Ovary (tissue), 7 donors: ENCODE measurements at regions not wholly inside any gene's neighbourhood (a gene's known extent, or its start where the extent isn't known, plus 50 kb on each side); places are given as distances from the start of the nearest gene placed in this dataset.

Experiments
- DNase-seq, 5 donors: peaks; one replicate each; pipeline ENCODE4 v3.0.0-alpha.2; 2019 to 2020
- H3K27ac ChIP-seq, 2 donors: fragments of 200-600 bp; one replicate each; pipeline versions ENCODE4 v1.5.1 to v1.8.0; 2019 to 2022
- H3K27me3 ChIP-seq: fragments of 200-600 bp; one replicate; pipeline ENCODE4 v1.8.0; 2022
- H3K36me3 ChIP-seq: fragments of 200-600 bp; sonication (generic); one replicate; pipeline ENCODE4 v1.5.1; 2019
- H3K4me1 ChIP-seq: one replicate; pipeline ENCODE4 v1.8.1; 2013; ENCODE audit warnings: mild to moderate bottlenecking, moderate library complexity; ENCODE audit not compliant: insufficient read depth
- H3K4me3 ChIP-seq: fragments of 200-600 bp; sonication (generic); one replicate; pipeline ENCODE4 v1.5.1; 2017
- H3K9me3 ChIP-seq, 2 donors: fragments of 200-600 bp in 1 of 2; sonication (generic) in 1 of 2; one replicate each; pipeline versions ENCODE4 v1.5.1 to v1.8.1; 2013 to 2019; ENCODE audit warnings: mild to moderate bottlenecking in 1 of 2, moderate library complexity in 1 of 2
- EP300 ChIP-seq: sonication (generic); formaldehyde crosslinking; IDR thresholded peaks from one replicate; pipeline ENCODE4 v1.6.1; 2017; ENCODE audit warnings: antibody characterized with exemption
- POLR2A ChIP-seq: fragments of 450-650 bp; IDR thresholded peaks from one replicate; pipeline ENCODE4 v1.6.1; 2017; ENCODE audit warnings: antibody characterized with exemption, mild to moderate bottlenecking, moderate library complexity
- WGBS, 3 donors: extraction: QIAGEN DNeasy Blood & Tissue Kit in 1 of 3; methylation state at CpG; one replicate each; pipeline versions ENCODE4 v1.1.5 to v1.1.7; 2013 to 2017; 5-methylcytosine and 5-hydroxymethylcytosine counted together
- intact Hi-C, 4 donors: fragments of 100-400 bp; cut with DNase I; formaldehyde crosslinking; loops; one replicate each; pipeline versions ENCODE4 v1.11.0 to v1.15.1; 2022 to 2023
- TF ChIP-seq, protein P1 (sequence below), 3 donors: fragments of 450-650 bp in 2 of 3; fragments of 200-600 bp in 1 of 3; IDR thresholded peaks; one replicate each; pipeline versions ENCODE4 v1.5.1 to v1.8.0; 2016 to 2022; ENCODE audit warnings: antibody characterized with exemption in 3 of 3, mild to moderate bottlenecking in 1 of 3
- donor health status: DM: no; HTN: no; CAD: no; lungs with moderate emphysema.
- donor health status: DM: no; HTN: no; CAD: no.
- donor health status: Bipolar disorder and iron deficiency.
- donor health status: DM: no; HTN: no; CAD: no.
- donor health status: DM: yes; HTN: yes; CAD: no.

DNA sequence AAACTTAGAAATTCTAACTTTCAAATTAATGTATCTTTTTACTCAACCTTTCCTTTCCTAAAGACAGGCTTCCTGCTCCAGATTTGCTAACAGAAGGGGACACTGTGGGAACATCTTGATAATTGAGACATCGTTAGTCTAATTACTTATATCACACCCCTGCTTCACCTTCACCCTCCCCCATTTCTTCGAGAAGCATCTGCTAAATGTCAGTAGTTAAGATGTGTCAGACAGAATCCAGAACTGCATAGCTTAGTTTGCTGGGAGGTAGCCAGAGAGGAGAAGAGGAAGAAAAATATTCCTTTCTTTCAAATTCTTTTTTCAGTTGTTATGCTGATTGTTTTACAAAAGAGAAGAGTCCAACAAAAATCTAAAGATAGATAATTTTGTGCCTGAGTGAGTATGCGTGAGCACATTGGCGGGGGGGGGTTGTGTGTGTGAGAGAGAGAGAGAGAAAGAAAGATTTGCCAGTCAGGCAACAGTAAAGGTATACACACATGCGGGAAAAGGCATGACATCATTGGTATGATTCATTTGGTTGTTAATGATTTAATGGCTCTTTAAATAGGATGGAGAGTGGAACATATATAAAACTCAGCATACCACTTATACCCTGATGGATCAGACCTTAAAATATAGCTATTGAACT lies 192.4 kb downstream of the PTN start:
- H3K9me3 ChIP-seq, result no peaks in the 10 kb centered on the region
- intact Hi-C loops, result no loop called here
- no peaks in the 10 kb centered on the region for H3K36me3 ChIP-seq
- no peak for DNase-seq
- H3K4me1 ChIP-seq, result no peaks in the 10 kb centered on the region
- peaks cover 3% of the 10 kb centered on the region for H3K27me3 ChIP-seq
- H3K4me3 ChIP-seq, result no peak overlapping the region
- no peak for TF ChIP-seq POLR2A
- TF ChIP-seq, protein P1, sequence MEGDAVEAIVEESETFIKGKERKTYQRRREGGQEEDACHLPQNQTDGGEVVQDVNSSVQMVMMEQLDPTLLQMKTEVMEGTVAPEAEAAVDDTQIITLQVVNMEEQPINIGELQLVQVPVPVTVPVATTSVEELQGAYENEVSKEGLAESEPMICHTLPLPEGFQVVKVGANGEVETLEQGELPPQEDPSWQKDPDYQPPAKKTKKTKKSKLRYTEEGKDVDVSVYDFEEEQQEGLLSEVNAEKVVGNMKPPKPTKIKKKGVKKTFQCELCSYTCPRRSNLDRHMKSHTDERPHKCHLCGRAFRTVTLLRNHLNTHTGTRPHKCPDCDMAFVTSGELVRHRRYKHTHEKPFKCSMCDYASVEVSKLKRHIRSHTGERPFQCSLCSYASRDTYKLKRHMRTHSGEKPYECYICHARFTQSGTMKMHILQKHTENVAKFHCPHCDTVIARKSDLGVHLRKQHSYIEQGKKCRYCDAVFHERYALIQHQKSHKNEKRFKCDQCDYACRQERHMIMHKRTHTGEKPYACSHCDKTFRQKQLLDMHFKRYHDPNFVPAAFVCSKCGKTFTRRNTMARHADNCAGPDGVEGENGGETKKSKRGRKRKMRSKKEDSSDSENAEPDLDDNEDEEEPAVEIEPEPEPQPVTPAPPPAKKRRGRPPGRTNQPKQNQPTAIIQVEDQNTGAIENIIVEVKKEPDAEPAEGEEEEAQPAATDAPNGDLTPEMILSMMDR (IDR thresholded peaks at IDR 0.05), result no peak
- no peak for TF ChIP-seq EP300
- WGBS, 3 donors, result 13 to 21% (median 14%) methylated on average over 5 of the region's 5 CpGs
- no peak overlapping the region for H3K27ac ChIP-seq

DNA sequence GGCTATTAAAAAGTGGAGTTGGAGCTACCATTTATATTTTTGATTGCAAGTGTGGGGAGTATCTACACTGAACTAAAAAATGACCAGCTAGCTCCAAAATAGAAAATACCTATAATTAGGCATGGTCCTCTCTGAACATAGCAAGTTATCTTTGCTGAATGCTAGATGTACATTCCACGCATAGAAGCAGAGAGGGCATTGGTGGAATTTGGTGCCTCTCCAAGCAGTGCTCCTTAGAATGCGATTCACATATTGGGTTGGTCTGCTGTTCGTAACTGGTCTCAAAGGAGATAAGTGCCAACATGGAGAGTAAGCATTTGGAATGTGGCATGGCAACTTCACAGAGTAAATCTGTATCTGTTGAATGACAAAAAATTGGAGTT lies 196.2 kb downstream of the PTN start:
- no peak for DNase-seq
- no peaks in the 10 kb centered on the region for H3K36me3 ChIP-seq
- H3K9me3 ChIP-seq, result no peaks in the 10 kb centered on the region
- intact Hi-C loops, result no loop called here
- H3K27ac ChIP-seq, result no peak overlapping the region
- TF ChIP-seq, protein P1 (IDR thresholded peaks at IDR 0.05), result no peak
- TF ChIP-seq POLR2A (no peak), EP300 (no peak)
- no peaks in the 10 kb centered on the region for H3K4me1 ChIP-seq
- 65 to 90% (median 74%) methylated on average over 3 of the region's 3 CpGs for whole genome bisulfite sequencing, 3 donors
- H3K27me3 ChIP-seq, result no peaks in the 10 kb centered on the region
- H3K4me3 ChIP-seq, result no peak overlapping the region

DNA sequence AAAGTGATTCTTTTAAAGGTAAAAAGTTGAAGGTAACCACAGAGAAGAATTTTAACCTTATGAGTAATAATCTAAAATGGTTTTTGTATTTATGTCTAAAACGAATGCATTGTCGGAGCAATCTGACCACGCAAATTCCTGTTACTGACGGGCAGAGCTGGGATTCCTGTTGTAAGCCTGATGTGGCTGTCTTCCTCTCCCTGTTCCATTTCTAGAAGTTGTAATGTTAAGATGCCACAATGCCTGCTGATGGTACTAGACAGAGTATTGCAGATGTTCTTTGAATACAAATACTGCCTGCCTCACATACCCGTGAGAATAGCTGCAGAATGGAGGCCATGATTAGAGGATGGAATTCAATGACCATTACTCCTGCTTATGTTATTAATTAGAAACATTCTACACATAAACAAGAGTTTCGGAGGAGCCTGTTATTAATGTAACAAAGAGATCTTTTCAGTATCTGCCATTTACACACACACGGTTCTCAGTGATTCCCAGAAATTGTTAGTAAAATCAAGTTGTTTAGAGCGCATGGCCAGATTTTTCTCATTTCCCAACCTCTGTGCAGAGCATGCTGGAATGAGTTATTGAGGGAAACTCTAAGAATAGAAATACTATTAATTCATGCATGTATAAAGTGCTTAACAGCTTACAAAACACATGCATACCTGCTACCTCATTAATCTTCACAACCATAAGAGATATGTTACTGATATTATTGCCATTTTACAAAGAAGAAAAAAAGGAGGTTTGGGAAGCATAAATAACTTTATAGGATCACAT lies 196.8 kb downstream of the PTN start:
- 44 to 51% (median 47%) methylated on average over 8 of the region's 8 CpGs for WGBS, 3 donors
- TF ChIP-seq EP300 (no peak), POLR2A (no peak)
- TF ChIP-seq, protein P1 (IDR thresholded peaks at IDR 0.05), result no peak
- Histone ChIP-seq H3K27ac (no peak overlapping the region), H3K36me3 (no peaks in the 10 kb centered on the region), H3K27me3 (no peaks in the 10 kb centered on the region), H3K4me3 (no peak overlapping the region), H3K4me1 (no peaks in the 10 kb centered on the region), H3K9me3 (no peaks in the 10 kb centered on the region)
- no peak for DNase-seq
- intact Hi-C loops, result no loop called here

DNA sequence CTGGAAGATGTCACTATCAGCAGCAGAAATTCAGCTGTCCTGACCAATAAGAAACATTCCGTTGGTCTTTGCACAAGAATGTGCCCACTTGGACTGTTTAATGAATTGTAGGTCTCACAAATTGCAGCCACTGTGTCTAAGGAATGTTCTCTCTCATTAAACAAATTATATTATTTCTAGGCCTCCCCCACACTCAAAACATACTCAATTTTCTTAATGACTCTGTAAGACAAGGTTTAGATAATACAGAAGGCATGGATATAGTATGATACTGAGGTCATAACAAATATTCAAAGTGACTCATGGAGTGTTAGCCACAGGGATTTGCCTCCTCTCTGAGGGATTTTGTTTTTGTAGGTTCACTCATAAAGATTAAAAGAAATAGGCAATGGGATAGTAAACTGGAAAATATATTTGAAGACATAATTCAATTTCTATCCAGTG lies 197.5 kb downstream of the PTN start:
- no peak for DNase-seq
- H3K4me3 ChIP-seq, result no peak overlapping the region
- intact Hi-C loops, result no loop called here

More for the DNA sequence above, 197.5 kb downstream of the PTN start:
- H3K9me3 ChIP-seq, result no peaks in the 10 kb centered on the region
- H3K27ac ChIP-seq, result no peak overlapping the region
- H3K27me3 ChIP-seq, result no peaks in the 10 kb centered on the region
- no peaks in the 10 kb centered on the region for H3K4me1 ChIP-seq
- WGBS, 3 donors, result 5 to 22% (median 5%) methylated on average over 1 of the region's 1 CpG
- TF ChIP-seq, protein P1 (IDR thresholded peaks at IDR 0.05), result no peak
- TF ChIP-seq POLR2A (no peak), EP300 (no peak)
- H3K36me3 ChIP-seq, result no peaks in the 10 kb centered on the region
